Kidney (tissue), 13 donors: ENCODE measurements at regions not wholly inside any gene's neighbourhood (a gene's known extent, or its start where the extent isn't known, plus 50 kb on each side); places are given as distances from the start of the nearest gene placed in this dataset.

Experiments used
- DNase-seq, 5 donors: peaks; one replicate each; pipeline ENCODE4 v3.0.0-alpha.2; 2013 to 2020
- FAIRE-seq: peaks from 2 replicates; lab custom pipeline; 2012; peaks lifted over from hg19 to GRCh38; lab: Jason Lieb, UNC
- H3K27ac ChIP-seq, 2 donors: one replicate each; pipeline ENCODE4 v1.7.0; 2013; ENCODE audit warnings: low read depth in 2 of 2, low read length in 2 of 2, inconsistent platforms in 1 of 2
- H3K27me3 ChIP-seq: one replicate; pipeline ENCODE4 v1.7.1; 2013; ENCODE audit warnings: low read length, inconsistent platforms; ENCODE audit not compliant: control insufficient read depth, insufficient read depth
- H3K36me3 ChIP-seq, 3 donors: one replicate each; pipeline versions ENCODE4 v1.7.0 to v1.7.1; 2013; ENCODE audit warnings: low read length in 3 of 3, control low read depth in 1 of 3, inconsistent platforms in 1 of 3; ENCODE audit not compliant: insufficient read depth in 3 of 3, control insufficient read depth in 2 of 3
- H3K4me1 ChIP-seq, 3 donors: one replicate each; pipeline versions ENCODE4 v1.7.0 to v1.7.1; 2013; ENCODE audit warnings: low read length in 3 of 3, inconsistent platforms in 1 of 3, low read depth in 1 of 3; ENCODE audit not compliant: control insufficient read depth in 2 of 3, insufficient read depth in 2 of 3
- H3K4me3 ChIP-seq, 3 donors: one replicate each; pipeline versions ENCODE4 v1.7.0 to v1.8.1; 2013; ENCODE audit warnings: low read length in 3 of 3, control low read depth in 1 of 3, inconsistent platforms in 1 of 3
- H3K9ac ChIP-seq, 3 donors: one replicate each; pipeline versions ENCODE4 v1.7.0 to v1.7.1; 2013; ENCODE audit warnings: low read length in 3 of 3, control low read depth in 1 of 3, inconsistent platforms in 1 of 3
- H3K9me3 ChIP-seq, 3 donors: one replicate each; pipeline versions ENCODE4 v1.7.0 to v1.7.1; 2013; ENCODE audit warnings: low read length in 3 of 3, control low read depth in 1 of 3, inconsistent platforms in 1 of 3; ENCODE audit not compliant: control insufficient read depth in 2 of 3, insufficient read depth in 1 of 3
- CTCF ChIP-seq: IDR thresholded peaks from 3 replicates; pipeline ENCODE4 v1.5.1; 2012; ENCODE audit warnings: mild to moderate bottlenecking, moderate library complexity, borderline replicate concordance; ENCODE audit not compliant: insufficient read depth; ENCODE audit errors: extremely low read depth
- intact Hi-C: fragments of 100-400 bp; cut with DNase I; formaldehyde crosslinking; loops from one replicate; pipeline ENCODE4 v1.11.1; 2022
- donor health status: control.
- donor health status: control.
- donor health status: control.
- donor health status: control.
- donor health status: control.
- donor health status: DM: yes; HTN: yes; CAD: no.
- donor health status: Normal renal cell carcinoma (clear cell type).

- H3K9me3 ChIP-seq = no peaks in the 10 kb centered on the region
- H3K4me1 ChIP-seq = no peaks in the 10 kb centered on the region
- no peak overlapping the region for H3K27ac ChIP-seq
- FAIRE-seq (no peak), DNase-seq (no peak)
- no peak for TF ChIP-seq CTCF
- intact Hi-C loops = no loop called here
- H3K27me3 ChIP-seq = no peaks in the 10 kb centered on the region
- H3K36me3 ChIP-seq = no peaks in the 10 kb centered on the region
- no peak overlapping the region for H3K4me3 ChIP-seq
- H3K9ac ChIP-seq = no peak overlapping the region
Measured at GRCh38 chrX:65148232-65148631, 172.0 kb upstream of the ZC4H2 start.

DNA sequence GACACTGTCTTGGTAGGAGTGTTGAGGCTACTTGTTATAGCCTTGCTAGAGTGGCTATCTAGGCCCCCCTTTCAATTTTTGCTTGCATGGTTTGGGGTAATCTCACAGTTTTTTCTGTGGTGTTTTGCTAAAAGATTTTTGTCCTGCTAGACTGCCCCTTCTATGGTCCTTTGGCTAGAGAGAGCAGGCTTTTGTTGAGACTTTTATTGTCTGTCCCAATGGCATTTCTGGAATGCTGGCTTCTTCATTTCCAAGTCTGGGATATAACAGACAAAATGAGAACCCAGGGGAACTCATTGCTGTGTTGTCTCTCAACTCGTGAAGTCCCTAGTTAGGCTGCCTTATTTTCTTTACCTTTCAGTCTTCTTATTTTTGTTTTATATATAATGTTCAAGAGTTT lies 160.2 kb upstream of the ZC4H2 start:
- intact Hi-C loops = no loop called here
- FAIRE-seq (no peak), DNase-seq (peak in 1 of 5 donors; percentile 0)
- no peaks in the 10 kb centered on the region for H3K9me3 ChIP-seq
- no peak overlapping the region for H3K9ac ChIP-seq
- H3K4me3 ChIP-seq = no peak overlapping the region
- no peaks in the 10 kb centered on the region for H3K27me3 ChIP-seq
- no peak overlapping the region for H3K27ac ChIP-seq
- no peak for TF ChIP-seq CTCF
- H3K4me1 ChIP-seq = no peaks in the 10 kb centered on the region
- no peaks in the 10 kb centered on the region for H3K36me3 ChIP-seq

- H3K27ac ChIP-seq = no peak overlapping the region
- TF ChIP-seq CTCF = no peak
- no peak overlapping the region for H3K4me3 ChIP-seq
- no peaks in the 10 kb centered on the region for H3K27me3 ChIP-seq
- intact Hi-C loops = no loop called here
- DNase-seq (no peak), FAIRE-seq (no peak)
- H3K4me1 ChIP-seq = no peaks in the 10 kb centered on the region
- no peaks in the 10 kb centered on the region for H3K36me3 ChIP-seq
- H3K9me3 ChIP-seq = peaks cover 0 to 5% (median 0%) of the 10 kb centered on the region in 3 donors
- no peak overlapping the region for H3K9ac ChIP-seq
Measured at GRCh38 chrX:65127842-65128241, 151.6 kb upstream of the ZC4H2 start.

- no peak for FAIRE-seq
- intact Hi-C loops = no loop called here
Measured at GRCh38 chrX:65098851-65099250, 122.6 kb upstream of the ZC4H2 start.

More at GRCh38 chrX:65098851-65099250, 122.6 kb upstream of the ZC4H2 start:
- H3K27me3 ChIP-seq = no peaks in the 10 kb centered on the region
- no peaks in the 10 kb centered on the region for H3K4me1 ChIP-seq
- H3K9ac ChIP-seq = no peak overlapping the region
- no peak overlapping the region for H3K4me3 ChIP-seq
- TF ChIP-seq CTCF = no peak
- no peak overlapping the region for H3K27ac ChIP-seq
- DNase-seq = no peak
- H3K9me3 ChIP-seq = no peaks in the 10 kb centered on the region
- H3K36me3 ChIP-seq = no peaks in the 10 kb centered on the region
